Small intestine (tissue), 7 donors: ENCODE measurements at regions not wholly inside any gene's neighbourhood (a gene's known extent, or its start where the extent isn't known, plus 50 kb on each side); places are given as distances from the start of the nearest gene placed in this dataset.

Source experiments
- DNase-seq, 2 donors: peaks; one replicate each; pipeline versions ENCODE4 v3.0.0 to v3.0.0-alpha.2; 2013
- FAIRE-seq: peaks from 2 replicates; lab custom pipeline; 2012; peaks lifted over from hg19 to GRCh38; lab: Jason Lieb, UNC
- H3K27ac ChIP-seq, 3 donors: one replicate each; pipeline ENCODE4 v1.5.1; 2013; ENCODE audit warnings: low read length in 2 of 3, mild to moderate bottlenecking in 2 of 3, control low read depth in 1 of 3, inconsistent platforms in 1 of 3, low read depth in 1 of 3, moderate library complexity in 1 of 3
- H3K27me3 ChIP-seq, 3 donors: one replicate each; pipeline ENCODE4 v1.6.1; 2013; ENCODE audit warnings: low read length in 3 of 3, inconsistent platforms in 1 of 3; ENCODE audit not compliant: control insufficient read depth in 3 of 3, insufficient read depth in 3 of 3
- H3K36me3 ChIP-seq, 3 donors: one replicate each; pipeline ENCODE4 v1.6.1; 2013; ENCODE audit warnings: low read length in 3 of 3, inconsistent platforms in 1 of 3, low read depth in 1 of 3, mild to moderate bottlenecking in 1 of 3, moderate library complexity in 1 of 3; ENCODE audit not compliant: control insufficient read depth in 3 of 3, insufficient read depth in 2 of 3
- H3K4me1 ChIP-seq, 3 donors: one replicate each; pipeline ENCODE4 v1.6.1; 2013; ENCODE audit warnings: low read length in 2 of 3, inconsistent platforms in 1 of 3, low read depth in 1 of 3, mild to moderate bottlenecking in 1 of 3, moderate library complexity in 1 of 3; ENCODE audit not compliant: control insufficient read depth in 3 of 3, insufficient read depth in 2 of 3
- H3K4me3 ChIP-seq, 3 donors: one replicate each; pipeline ENCODE4 v1.5.1; 2013; ENCODE audit warnings: low read length in 3 of 3, control low read depth in 1 of 3, inconsistent platforms in 1 of 3, low read depth in 1 of 3, mild to moderate bottlenecking in 1 of 3, moderate library complexity in 1 of 3
- H3K9me3 ChIP-seq, 2 donors: one replicate each; pipeline ENCODE4 v1.6.1; 2013; ENCODE audit warnings: low read depth in 1 of 2, low read length in 1 of 2; ENCODE audit not compliant: control insufficient read depth in 2 of 2, insufficient read depth in 1 of 2
- WGBS, 3 donors: extraction: QIAGEN DNeasy Blood & Tissue Kit; methylation state at CpG; one replicate each; pipeline ENCODE4 v1.1.7; 2013; 5-methylcytosine and 5-hydroxymethylcytosine counted together
- donor health status: healthy with polysubstance abuse.
- donor health status: control.
- donor health status: control.
- donor health status: Bipolar disorder and iron deficiency.
- donor health status: healthy.

- DNase-seq (no peak), FAIRE-seq (no peak)
- Histone ChIP-seq H3K36me3 (no peaks in the 10 kb centered on the region), H3K9me3 (no peaks in the 10 kb centered on the region), H3K4me3 (no peak overlapping the region), H3K27ac (no peak overlapping the region), H3K4me1 (no peaks in the 10 kb centered on the region), H3K27me3 (no peaks in the 10 kb centered on the region)
- WGBS, 3 donors = 79 to 92% (median 87%) methylated on average over 1 of the region's 1 CpG
Measured at GRCh38 chr1:79737193-79737592, 730.7 kb upstream of the ADGRL4 start.

- no peak for DNase-seq
- Histone ChIP-seq H3K4me1 (no peaks in the 10 kb centered on the region), H3K9me3 (no peaks in the 10 kb centered on the region), H3K27me3 (no peaks in the 10 kb centered on the region), H3K4me3 (no peak overlapping the region), H3K36me3 (no peaks in the 10 kb centered on the region), H3K27ac (no peak overlapping the region)
- no peak for FAIRE-seq
Measured at GRCh38 chr1:79732950-79733349, 726.4 kb upstream of the ADGRL4 start.

- DNase-seq (no peak), FAIRE-seq (no peak)
- no peak overlapping the region for H3K4me3 ChIP-seq
- no peaks in the 10 kb centered on the region for H3K4me1 ChIP-seq
- WGBS, 3 donors = 64 to 79% (median 75%) methylated on average over 2 of the region's 2 CpGs
- H3K27ac ChIP-seq = no peak overlapping the region
- H3K36me3 ChIP-seq = no peaks in the 10 kb centered on the region
- no peaks in the 10 kb centered on the region for H3K27me3 ChIP-seq
- no peaks in the 10 kb centered on the region for H3K9me3 ChIP-seq
Measured at GRCh38 chr1:79726911-79727310, 720.4 kb upstream of the ADGRL4 start.

GRCh38 chr1:79726321-79726720 is 719.8 kb upstream of the ADGRL4 start:
- Histone ChIP-seq H3K27me3 (no peaks in the 10 kb centered on the region), H3K9me3 (no peaks in the 10 kb centered on the region), H3K36me3 (no peaks in the 10 kb centered on the region), H3K4me1 (no peaks in the 10 kb centered on the region), H3K27ac (no peak overlapping the region), H3K4me3 (no peak overlapping the region)
- 44 to 61% (median 59%) methylated on average over 2 of the region's 2 CpGs for WGBS, 3 donors
- no peak for FAIRE-seq
- no peak for DNase-seq

DNA sequence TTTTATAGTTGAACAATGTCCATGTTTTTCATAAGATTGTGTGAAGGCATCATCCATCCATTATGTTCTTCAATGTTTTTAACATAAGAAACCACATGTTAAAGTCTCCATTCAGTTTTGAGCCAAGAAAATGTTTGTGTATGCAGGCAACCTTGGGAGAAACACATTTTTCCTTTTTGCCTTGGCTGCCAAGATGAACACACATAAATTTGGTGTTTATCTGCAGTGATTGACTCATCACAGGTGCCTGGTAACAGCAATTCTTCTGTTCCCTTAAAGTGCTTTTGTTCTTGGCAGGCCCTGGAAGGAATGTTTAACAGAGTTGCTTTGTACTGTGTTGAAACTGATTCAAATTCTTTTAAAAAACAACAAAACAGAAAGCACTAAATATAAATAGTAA is 709.9 kb upstream of the ADGRL4 start:
- peaks cover 0 to 7% of the 10 kb centered on the region in 2 donors for H3K9me3 ChIP-seq
- FAIRE-seq (no peak), DNase-seq (no peak)
- H3K27me3 ChIP-seq = no peaks in the 10 kb centered on the region
- H3K36me3 ChIP-seq = no peaks in the 10 kb centered on the region
- H3K4me1 ChIP-seq = no peaks in the 10 kb centered on the region
- no peak overlapping the region for H3K4me3 ChIP-seq
- no peak overlapping the region for H3K27ac ChIP-seq

DNA sequence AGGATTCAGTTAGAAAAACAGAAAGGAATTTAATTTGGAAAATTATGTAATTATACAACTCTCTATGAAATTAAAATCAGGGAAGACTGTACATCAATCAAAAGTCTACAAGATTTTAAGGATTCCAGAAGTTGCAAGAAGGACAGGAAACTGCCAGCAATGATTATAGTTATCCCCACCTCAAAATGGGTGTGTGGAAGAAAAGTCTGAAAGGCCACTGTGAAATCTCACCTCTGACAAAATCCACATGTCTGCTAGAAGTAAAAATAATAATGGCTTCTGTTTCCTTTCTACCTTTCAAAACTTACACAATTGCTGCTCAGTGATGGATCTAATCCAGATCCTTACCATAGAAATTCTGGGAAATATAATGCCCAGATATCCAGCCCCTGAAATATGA is 708.1 kb upstream of the ADGRL4 start:
- FAIRE-seq (no peak), DNase-seq (no peak)
- Histone ChIP-seq H3K9me3 (peaks cover 0 to 7% of the 10 kb centered on the region in 2 donors), H3K27me3 (no peaks in the 10 kb centered on the region), H3K4me1 (no peaks in the 10 kb centered on the region), H3K4me3 (no peak overlapping the region), H3K36me3 (no peaks in the 10 kb centered on the region), H3K27ac (no peak overlapping the region)

DNA sequence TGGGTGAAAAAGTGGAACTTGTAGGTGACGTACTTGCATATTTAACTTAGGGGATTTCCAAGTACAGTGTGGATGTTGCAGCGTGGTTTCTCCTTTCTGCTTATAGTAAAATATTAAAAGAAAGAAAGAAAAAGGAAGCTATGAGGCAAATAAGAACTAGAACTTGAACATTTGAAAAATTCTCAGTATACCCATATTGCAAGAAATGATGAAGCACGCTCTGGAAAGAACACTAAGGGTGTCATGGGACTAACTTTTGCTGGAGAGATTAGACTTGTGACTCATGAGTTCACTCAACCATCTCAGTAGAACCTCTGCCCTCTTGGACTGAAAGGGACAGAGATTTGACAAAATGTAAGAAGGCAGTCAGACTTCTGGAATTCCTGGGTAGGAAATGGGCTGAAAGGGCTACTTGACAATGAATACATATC is 704.5 kb upstream of the ADGRL4 start:
- H3K9me3 ChIP-seq = no peaks in the 10 kb centered on the region
- H3K4me1 ChIP-seq = no peaks in the 10 kb centered on the region
- DNase-seq (peak in 1 of 2 donors; percentile 38), FAIRE-seq (no peak)
- peak overlapping the region in 1 of 3 donors; percentile 1 for H3K27ac ChIP-seq
- no peak overlapping the region for H3K4me3 ChIP-seq
- H3K36me3 ChIP-seq = no peaks in the 10 kb centered on the region
- 45 to 60% (median 50%) methylated on average over 3 of the region's 3 CpGs for WGBS, 3 donors
- H3K27me3 ChIP-seq = no peaks in the 10 kb centered on the region

DNA sequence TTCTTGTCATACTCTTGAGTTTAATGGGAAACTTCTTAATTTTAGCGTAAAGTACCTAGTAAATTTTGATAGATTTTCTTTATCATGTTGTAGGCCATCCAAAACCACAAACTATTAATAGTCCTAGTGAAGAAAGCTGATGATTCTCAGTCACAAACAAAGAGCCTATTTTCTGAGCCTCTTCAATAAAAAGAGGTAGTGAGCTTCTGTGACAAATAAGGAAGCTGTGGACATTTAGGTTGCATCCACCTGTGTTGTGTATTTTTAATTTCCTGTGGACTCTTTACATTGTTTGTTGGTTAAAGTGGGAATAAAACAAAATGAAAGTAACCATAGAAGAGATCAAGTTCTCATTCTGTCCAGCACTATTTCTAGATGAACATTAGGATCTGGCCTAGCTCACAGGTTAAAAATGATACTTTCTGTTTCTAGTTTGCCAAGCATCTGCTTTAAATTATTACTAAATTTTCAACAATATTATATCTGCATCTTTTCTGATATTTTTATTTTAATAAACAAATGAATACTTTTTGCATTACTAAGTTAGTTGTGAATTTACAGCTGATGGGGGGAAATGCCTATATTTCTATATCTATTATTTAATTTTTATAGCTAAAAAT is 702.2 kb upstream of the ADGRL4 start:
- 86 to 89% (median 89%) methylated on average over 1 of the region's 1 CpG for WGBS, 3 donors
- no peak overlapping the region for H3K4me3 ChIP-seq
- FAIRE-seq = no peak

GRCh38 chr1:79705218-79705617 is 698.7 kb upstream of the ADGRL4 start:
- 87 to 93% (median 89%) methylated on average over 2 of the region's 2 CpGs for WGBS, 3 donors
- no peak for FAIRE-seq
- DNase-seq = no peak

More for the DNA sequence above, 702.2 kb upstream of the ADGRL4 start:
- Histone ChIP-seq H3K4me1 (no peaks in the 10 kb centered on the region), H3K27ac (no peak overlapping the region), H3K27me3 (no peaks in the 10 kb centered on the region), H3K36me3 (no peaks in the 10 kb centered on the region), H3K9me3 (no peaks in the 10 kb centered on the region)
- DNase-seq = no peak

More at GRCh38 chr1:79705218-79705617, 698.7 kb upstream of the ADGRL4 start:
- Histone ChIP-seq H3K27ac (no peak overlapping the region), H3K36me3 (no peaks in the 10 kb centered on the region), H3K27me3 (no peaks in the 10 kb centered on the region), H3K9me3 (no peaks in the 10 kb centered on the region), H3K4me3 (no peak overlapping the region), H3K4me1 (no peaks in the 10 kb centered on the region)
